HepG2 (cell line): ENCODE measurements at regions not wholly inside any gene's neighbourhood (a gene's known extent, or its start where the extent isn't known, plus 50 kb on each side); places are given as distances from the start of the nearest gene placed in this dataset.

ENCODE experiments used
- ATAC-seq: fragments of 200-7000 bp; cut with Tn5 transposase; 3 replicates; pipeline ENCODE4 v1.9.1; 2020; ENCODE audit warnings: mild to moderate bottlenecking, moderate library complexity
- BruUV-seq: library from RNA; stranded (reverse); fragments of 400-500 nt; replicated peaks from 2 replicates; lab custom pipeline; 2021; lab: Mats Ljungman, UMichigan
- CTCF ChIA-PET: fragments of 300-600 bp; formaldehyde crosslinking; extraction: SDS; loops from one replicate; lab custom pipeline; 2021; ENCODE audit warnings: low total read pairs, inconsistent platforms, low intra/inter-chr PET ratio; lab: Yijun Ruan, JAX
- POLR2A ChIA-PET: fragments of 350-600 bp; sonication (Branson Sonifier 250); formaldehyde crosslinking; loops from one replicate; lab custom pipeline; 2020; ENCODE audit warnings: antibody characterized with exemption, inconsistent platforms; lab: Yijun Ruan, JAX
- DNase-seq: peaks from one replicate; pipeline ENCODE4 v3.0.0-alpha.2; 2015; ENCODE audit warnings: low spot score
- FAIRE-seq: peaks from 3 replicates; lab custom pipeline; 2011; peaks lifted over from hg19 to GRCh38; lab: Jason Lieb, UNC
- H2AFZ ChIP-seq: one replicate; pipeline ENCODE4 v1.6.1; 2011; ENCODE audit warnings: low read length, inconsistent platforms
- H3K27ac ChIP-seq: fragments of 300-600 bp; 3 replicates; pipeline ENCODE4 v1.8.0; 2011; ENCODE audit warnings: mixed run types, mild to moderate bottlenecking, mixed read lengths, low read length, inconsistent platforms; ENCODE audit not compliant: insufficient read depth; ENCODE audit errors: extremely low read length
- H3K27me3 ChIP-seq, 2 experiments: fragments of 200-600 bp in 1 of 2; 2 replicates in 1 of 2; 3 replicates in 1 of 2; pipeline versions ENCODE4 v1.6.0 to v1.8.0; 2011; ENCODE audit warnings: low read length in 2 of 2, mild to moderate bottlenecking in 2 of 2, moderate library complexity in 2 of 2, inconsistent platforms in 1 of 2; ENCODE audit not compliant: insufficient read depth in 2 of 2, control insufficient read depth in 1 of 2
- H3K36me3 ChIP-seq, 2 experiments: fragments of 200-600 bp in 1 of 2; replicated peaks in 1 of 2; 2 replicates in 1 of 2; 3 replicates in 1 of 2; pipeline versions ENCODE4 v1.5.1 to v1.8.0; 2011; ENCODE audit warnings: low read length in 2 of 2, inconsistent platforms in 1 of 2; ENCODE audit not compliant: insufficient read depth in 2 of 2, control insufficient read depth in 1 of 2
- H3K4me1 ChIP-seq: 2 replicates; pipeline ENCODE4 v1.5.1; 2012; ENCODE audit warnings: low read length, inconsistent platforms; ENCODE audit not compliant: insufficient read depth
- H3K4me2 ChIP-seq: 2 replicates; pipeline ENCODE4 v1.6.0; 2011; ENCODE audit warnings: low read depth, low read length, inconsistent platforms
- H3K4me3 ChIP-seq, 3 experiments: fragments of 200-600 bp in 1 of 3; sonication (generic), shearing (Covaris generic) in 1 of 3; replicated peaks in 1 of 3; 2 replicates each; pipeline ENCODE4 v1.5.1; 2011 to 2016; ENCODE audit warnings: low read length in 3 of 3, inconsistent platforms in 2 of 3, low read depth in 2 of 3, mild to moderate bottlenecking in 2 of 3, control low read depth in 1 of 3, mixed read lengths in 1 of 3; ENCODE audit not compliant: insufficient read depth in 1 of 3
- H3K79me2 ChIP-seq: one replicate; pipeline ENCODE4 v1.6.1; 2011; ENCODE audit warnings: low read length, inconsistent platforms; ENCODE audit not compliant: insufficient read depth
- H3K9ac ChIP-seq: 2 replicates; pipeline ENCODE4 v1.6.0; 2011; ENCODE audit warnings: mild to moderate bottlenecking, low read depth, low read length, inconsistent platforms; ENCODE audit not compliant: insufficient read depth
- H3K9me3 ChIP-seq: 2 replicates; pipeline ENCODE4 v1.5.1; 2012; ENCODE audit warnings: mild to moderate bottlenecking, low read length
- H4K20me1 ChIP-seq: 2 replicates; pipeline ENCODE4 v1.6.0; 2011; ENCODE audit warnings: inconsistent platforms, mild to moderate bottlenecking, low read length, moderate library complexity; ENCODE audit not compliant: insufficient read depth
- CCAR2 ChIP-seq: fragments of 200-400 bp; formaldehyde crosslinking; optimal IDR thresholded peaks from 2 replicates; pipeline ENCODE3; 2018; ENCODE audit warnings: low read depth, mild to moderate bottlenecking, low read length, moderate library complexity
- NAIF1 ChIP-seq: sonication (generic); formaldehyde crosslinking; IDR thresholded peaks from 2 replicates; pipeline ENCODE4 v1.5.0; 2020; ENCODE audit warnings: mild to moderate bottlenecking, missing genetic modification reagents, borderline replicate concordance
- POLR2AphosphoS5 ChIP-seq: IDR thresholded peaks from 2 replicates; pipeline ENCODE4 v1.6.1; 2012; ENCODE audit warnings: low read depth, low read length
- RAD21 ChIP-seq: fragments of 450-650 bp; formaldehyde crosslinking; IDR thresholded peaks from 2 replicates; pipeline ENCODE4 v1.5.0; 2020; ENCODE audit warnings: mild to moderate bottlenecking
- RARA ChIP-seq: IDR thresholded peaks from 2 replicates; pipeline ENCODE4 v1.6.1; 2016; ENCODE audit warnings: missing genetic modification reagents, missing compliant biosample characterization
- SMARCE1 ChIP-seq: fragments of 450-650 bp; IDR thresholded peaks from 2 replicates; pipeline ENCODE4 v1.6.1; 2017; ENCODE audit warnings: borderline replicate concordance
- SNRNP70 ChIP-seq: fragments of 200-400 bp; formaldehyde crosslinking; IDR thresholded peaks from 2 replicates; pipeline ENCODE4 v1.6.1; 2017; ENCODE audit warnings: mild to moderate bottlenecking, low read depth, low read length, moderate library complexity
- TCF7 ChIP-seq: sonication (generic); IDR thresholded peaks from 2 replicates; pipeline ENCODE4 v1.6.1; 2016; ENCODE audit warnings: antibody characterized with exemption, low read depth
- ZNF143 ChIP-seq: sonication (generic); formaldehyde crosslinking; IDR thresholded peaks from 2 replicates; pipeline ENCODE4 v1.4.0; 2020; ENCODE audit warnings: missing genetic modification reagents
- ZNF24 ChIP-seq: fragments of 450-650 bp; IDR thresholded peaks from 2 replicates; pipeline ENCODE4 v1.6.1; 2017; ENCODE audit warnings: antibody characterized with exemption, mild to moderate bottlenecking
- ZNF570 ChIP-seq: sonication (generic); formaldehyde crosslinking; IDR thresholded peaks from 2 replicates; pipeline ENCODE4 v1.4.0; 2020; ENCODE audit warnings: mild to moderate bottlenecking, missing genetic modification reagents, borderline replicate concordance
- ZNF615 ChIP-seq: sonication (generic); formaldehyde crosslinking; IDR thresholded peaks from 2 replicates; pipeline ENCODE4 v1.5.0; 2020; ENCODE audit warnings: mild to moderate bottlenecking, missing genetic modification reagents, borderline replicate concordance
- ZSCAN30 ChIP-seq: sonication (generic); formaldehyde crosslinking; IDR thresholded peaks from 2 replicates; pipeline ENCODE4 v1.5.0; 2020; ENCODE audit warnings: mild to moderate bottlenecking, missing genetic modification reagents
- WGBS: methylation state at CpG from one replicate; pipeline ENCODE4 v1.1.6; 2017; ENCODE audit warnings: low lambda C conversion rate; 5-methylcytosine and 5-hydroxymethylcytosine counted together
- in situ Hi-C: cut with HindIII; loops from 2 replicates; pipeline ENCODE4 v1.10.0; 2017; ENCODE audit warnings: low pct_unique_long_range_greater_than_20kb; ENCODE audit not compliant: extremely low pct_ligation_motif_present
- intact Hi-C: fragments of 100-400 bp; cut with micrococcal nuclease; formaldehyde crosslinking; loops from one replicate; pipeline ENCODE4 v1.10.0; 2022; ENCODE audit not compliant: unreplicated experiment
- TF ChIP-seq, protein P1 (sequence below): IDR thresholded peaks from 2 replicates; pipeline ENCODE4 v1.6.1; 2016; ENCODE audit warnings: missing compliant biosample characterization, missing genetic modification reagents, borderline replicate concordance
- TF ChIP-seq, protein P2 (sequence below): sonication (generic); formaldehyde crosslinking; IDR thresholded peaks from 2 replicates; pipeline ENCODE4 v1.4.0; 2020; ENCODE audit warnings: mild to moderate bottlenecking, missing genetic modification reagents
- TF ChIP-seq, protein P3 (sequence below): sonication (generic); formaldehyde crosslinking; IDR thresholded peaks from 2 replicates; pipeline ENCODE4 v1.9.0; 2021; ENCODE audit warnings: missing genetic modification reagents, mild to moderate bottlenecking, borderline replicate concordance
- TF ChIP-seq, protein P4 (sequence below): sonication (generic); formaldehyde crosslinking; IDR thresholded peaks from 2 replicates; pipeline ENCODE4 v1.5.0; 2020; ENCODE audit warnings: mild to moderate bottlenecking, missing genetic modification reagents

DNA sequence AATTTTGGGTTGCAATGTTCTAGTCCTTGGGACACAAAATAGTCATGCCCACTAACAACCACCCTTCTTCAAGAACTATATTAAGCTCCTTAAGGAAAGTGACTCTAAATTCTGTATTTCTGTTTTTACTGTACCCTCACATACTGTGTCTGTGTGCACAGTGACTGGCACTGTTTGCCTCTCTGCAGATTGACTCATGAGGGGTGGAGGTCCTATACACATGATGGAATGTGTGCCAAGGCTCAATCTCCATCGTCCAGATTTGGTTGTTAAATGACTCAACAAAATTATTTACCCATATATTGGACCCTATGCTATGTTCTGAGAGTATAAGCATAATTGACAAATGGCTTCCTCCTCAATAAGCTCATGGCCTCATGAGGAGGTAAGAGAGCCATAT lies 126.6 kb upstream of the CWC22 start:
- H3K27ac ChIP-seq, result no peak overlapping the region
- FAIRE-seq, result no peak
- in situ Hi-C loops (no loop called here), intact Hi-C loops (no loop called here)
- H3K9ac ChIP-seq, result no peak overlapping the region
- DNase-seq, result no peak
- POLR2A ChIA-PET, result no interaction called here
- no peaks in the 10 kb centered on the region for H3K27me3 ChIP-seq
- 0% methylated on average over 1 of the region's 1 CpG for WGBS
- H3K9me3 ChIP-seq, result no peaks in the 10 kb centered on the region
- H3K4me2 ChIP-seq, result no peak overlapping the region
- CTCF ChIA-PET, result no interaction called here
- H4K20me1 ChIP-seq, result no peaks in the 10 kb centered on the region
- no peaks in the 10 kb centered on the region for H3K79me2 ChIP-seq
- no peaks in the 10 kb centered on the region for H3K36me3 ChIP-seq
- no peak for TF ChIP-seq ZNF570
- no peak for TF ChIP-seq ZNF24
- TF ChIP-seq CCAR2, result no peak
- no peak for TF ChIP-seq ZNF143 (CRISPR knock-in tag)
- TF ChIP-seq, protein P1, sequence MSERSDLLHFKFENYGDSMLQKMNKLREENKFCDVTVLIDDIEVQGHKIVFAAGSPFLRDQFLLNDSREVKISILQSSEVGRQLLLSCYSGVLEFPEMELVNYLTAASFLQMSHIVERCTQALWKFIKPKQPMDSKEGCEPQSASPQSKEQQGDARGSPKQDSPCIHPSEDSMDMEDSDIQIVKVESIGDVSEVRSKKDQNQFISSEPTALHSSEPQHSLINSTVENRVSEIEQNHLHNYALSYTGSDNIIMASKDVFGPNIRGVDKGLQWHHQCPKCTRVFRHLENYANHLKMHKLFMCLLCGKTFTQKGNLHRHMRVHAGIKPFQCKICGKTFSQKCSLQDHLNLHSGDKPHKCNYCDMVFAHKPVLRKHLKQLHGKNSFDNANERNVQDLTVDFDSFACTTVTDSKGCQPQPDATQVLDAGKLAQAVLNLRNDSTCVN (CRISPR knock-in tag), result no peak
- TF ChIP-seq RAD21, result no peak
- TF ChIP-seq TCF7, result no peak
- TF ChIP-seq, protein P2, sequence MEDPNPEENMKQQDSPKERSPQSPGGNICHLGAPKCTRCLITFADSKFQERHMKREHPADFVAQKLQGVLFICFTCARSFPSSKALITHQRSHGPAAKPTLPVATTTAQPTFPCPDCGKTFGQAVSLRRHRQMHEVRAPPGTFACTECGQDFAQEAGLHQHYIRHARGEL (CRISPR knock-in tag), result no peak
- TF ChIP-seq, protein P3, sequence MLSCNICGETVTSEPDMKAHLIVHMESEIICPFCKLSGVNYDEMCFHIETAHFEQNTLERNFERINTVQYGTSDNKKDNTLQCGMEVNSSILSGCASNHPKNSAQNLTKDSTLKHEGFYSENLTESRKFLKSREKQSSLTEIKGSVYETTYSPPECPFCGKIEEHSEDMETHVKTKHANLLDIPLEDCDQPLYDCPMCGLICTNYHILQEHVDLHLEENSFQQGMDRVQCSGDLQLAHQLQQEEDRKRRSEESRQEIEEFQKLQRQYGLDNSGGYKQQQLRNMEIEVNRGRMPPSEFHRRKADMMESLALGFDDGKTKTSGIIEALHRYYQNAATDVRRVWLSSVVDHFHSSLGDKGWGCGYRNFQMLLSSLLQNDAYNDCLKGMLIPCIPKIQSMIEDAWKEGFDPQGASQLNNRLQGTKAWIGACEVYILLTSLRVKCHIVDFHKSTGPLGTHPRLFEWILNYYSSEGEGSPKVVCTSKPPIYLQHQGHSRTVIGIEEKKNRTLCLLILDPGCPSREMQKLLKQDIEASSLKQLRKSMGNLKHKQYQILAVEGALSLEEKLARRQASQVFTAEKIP (CRISPR knock-in tag), result no peak
- TF ChIP-seq SMARCE1, result no peak
- no peak for TF ChIP-seq POLR2AphosphoS5
- no peak for TF ChIP-seq SNRNP70
- no peak for TF ChIP-seq ZNF615 (CRISPR knock-in tag)
- TF ChIP-seq ZSCAN30 (CRISPR knock-in tag), result no peak
- no peak for TF ChIP-seq NAIF1 (CRISPR knock-in tag)
- TF ChIP-seq RARA (CRISPR knock-in tag), result no peak
- TF ChIP-seq, protein P4, sequence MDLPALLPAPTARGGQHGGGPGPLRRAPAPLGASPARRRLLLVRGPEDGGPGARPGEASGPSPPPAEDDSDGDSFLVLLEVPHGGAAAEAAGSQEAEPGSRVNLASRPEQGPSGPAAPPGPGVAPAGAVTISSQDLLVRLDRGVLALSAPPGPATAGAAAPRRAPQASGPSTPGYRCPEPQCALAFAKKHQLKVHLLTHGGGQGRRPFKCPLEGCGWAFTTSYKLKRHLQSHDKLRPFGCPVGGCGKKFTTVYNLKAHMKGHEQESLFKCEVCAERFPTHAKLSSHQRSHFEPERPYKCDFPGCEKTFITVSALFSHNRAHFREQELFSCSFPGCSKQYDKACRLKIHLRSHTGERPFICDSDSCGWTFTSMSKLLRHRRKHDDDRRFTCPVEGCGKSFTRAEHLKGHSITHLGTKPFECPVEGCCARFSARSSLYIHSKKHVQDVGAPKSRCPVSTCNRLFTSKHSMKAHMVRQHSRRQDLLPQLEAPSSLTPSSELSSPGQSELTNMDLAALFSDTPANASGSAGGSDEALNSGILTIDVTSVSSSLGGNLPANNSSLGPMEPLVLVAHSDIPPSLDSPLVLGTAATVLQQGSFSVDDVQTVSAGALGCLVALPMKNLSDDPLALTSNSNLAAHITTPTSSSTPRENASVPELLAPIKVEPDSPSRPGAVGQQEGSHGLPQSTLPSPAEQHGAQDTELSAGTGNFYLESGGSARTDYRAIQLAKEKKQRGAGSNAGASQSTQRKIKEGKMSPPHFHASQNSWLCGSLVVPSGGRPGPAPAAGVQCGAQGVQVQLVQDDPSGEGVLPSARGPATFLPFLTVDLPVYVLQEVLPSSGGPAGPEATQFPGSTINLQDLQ (CRISPR knock-in tag), result no peak
- no peak overlapping the region for H2AFZ ChIP-seq
- ATAC-seq, result no peak
- no peaks in the 10 kb centered on the region for H3K4me1 ChIP-seq
- no peak overlapping the region for H3K4me3 ChIP-seq
- no TSS peak for BruUV-seq
